GM18867 (cell line): ENCODE measurements at regions not wholly inside any gene's neighbourhood (a gene's known extent, or its start where the extent isn't known, plus 50 kb on each side); places are given as distances from the start of the nearest gene placed in this dataset.
"Not testable (repeated sequence)": the region's sequence is repeated elsewhere in the genome, so short reads cannot be mapped to it uniquely, and the experiment has no call there.

ENCODE experiments used
- ATAC-seq: cut with Tn5 transposase; IDR thresholded peaks from one replicate; pipeline ENCODE4 v1.9.1; 2021; ENCODE audit warnings: mild to moderate bottlenecking, moderate library complexity; ENCODE audit not compliant: unreplicated experiment

GRCh38 chr19:27971869-27972268 lies 1241.1 kb downstream of the UQCRFS1 start:
- ATAC-seq: no peak

GRCh38 chr19:27971071-27971470 lies 1241.9 kb downstream of the UQCRFS1 start:
- ATAC-seq: no peak

GRCh38 chr19:27966390-27966816 lies 1246.5 kb downstream of the UQCRFS1 start:
- no peak for ATAC-seq

- ATAC-seq: no peak
These were observed 1248.8 kb downstream of the UQCRFS1 start for GRCh38 chr19:27964185-27964584.

GRCh38 chr19:27962264-27962663 lies 1250.7 kb downstream of the UQCRFS1 start:
- no peak for ATAC-seq

- ATAC-seq: no peak
These were observed 1257.2 kb downstream of the UQCRFS1 start for GRCh38 chr19:27955485-27956480.

- ATAC-seq: not testable (repeated sequence)
These were observed 1270.3 kb downstream of the UQCRFS1 start for GRCh38 chr19:27942607-27943006.

GRCh38 chr19:27936139-27936538 lies 1276.8 kb downstream of the UQCRFS1 start:
- no peak for ATAC-seq

GRCh38 chr19:27935669-27936068 lies 1277.3 kb downstream of the UQCRFS1 start:
- no peak for ATAC-seq

GRCh38 chr19:27929399-27929798 lies 1283.6 kb downstream of the UQCRFS1 start:
- ATAC-seq: no peak

- ATAC-seq: no peak
These were observed 1287.7 kb downstream of the UQCRFS1 start for GRCh38 chr19:27925202-27925601.

GRCh38 chr19:27922970-27923369 lies 1290.0 kb downstream of the UQCRFS1 start:
- ATAC-seq: no peak

GRCh38 chr19:27920774-27921173 lies 1292.2 kb downstream of the UQCRFS1 start:
- ATAC-seq: no peak

GRCh38 chr19:27918818-27919217 lies 1294.1 kb downstream of the UQCRFS1 start:
- ATAC-seq: no peak

- ATAC-seq: no peak
These were observed 1301.6 kb downstream of the UQCRFS1 start for GRCh38 chr19:27911122-27911898.

- no peak for ATAC-seq
These were observed 1303.1 kb downstream of the UQCRFS1 start for GRCh38 chr19:27909861-27910260.

GRCh38 chr19:27909185-27909840 lies 1303.6 kb downstream of the UQCRFS1 start:
- no peak for ATAC-seq

GRCh38 chr19:27906081-27906480 lies 1306.9 kb downstream of the UQCRFS1 start:
- no peak for ATAC-seq

- ATAC-seq: no peak
These were observed 1307.9 kb downstream of the UQCRFS1 start for GRCh38 chr19:27905074-27905473.

- no peak for ATAC-seq
These were observed 1311.9 kb downstream of the UQCRFS1 start for GRCh38 chr19:27901078-27901477.

GRCh38 chr19:27896091-27896490 lies 1316.9 kb downstream of the UQCRFS1 start:
- no peak for ATAC-seq
